ENCODE measurements at regions not wholly inside any gene's neighbourhood (a gene's known extent, or its start where the extent isn't known, plus 50 kb on each side); places are given as distances from the start of the nearest gene placed in this dataset.
"Not testable (repeated sequence)": the region's sequence is repeated elsewhere in the genome, so short reads cannot be mapped to it uniquely, and the experiment has no call there.

DNA sequence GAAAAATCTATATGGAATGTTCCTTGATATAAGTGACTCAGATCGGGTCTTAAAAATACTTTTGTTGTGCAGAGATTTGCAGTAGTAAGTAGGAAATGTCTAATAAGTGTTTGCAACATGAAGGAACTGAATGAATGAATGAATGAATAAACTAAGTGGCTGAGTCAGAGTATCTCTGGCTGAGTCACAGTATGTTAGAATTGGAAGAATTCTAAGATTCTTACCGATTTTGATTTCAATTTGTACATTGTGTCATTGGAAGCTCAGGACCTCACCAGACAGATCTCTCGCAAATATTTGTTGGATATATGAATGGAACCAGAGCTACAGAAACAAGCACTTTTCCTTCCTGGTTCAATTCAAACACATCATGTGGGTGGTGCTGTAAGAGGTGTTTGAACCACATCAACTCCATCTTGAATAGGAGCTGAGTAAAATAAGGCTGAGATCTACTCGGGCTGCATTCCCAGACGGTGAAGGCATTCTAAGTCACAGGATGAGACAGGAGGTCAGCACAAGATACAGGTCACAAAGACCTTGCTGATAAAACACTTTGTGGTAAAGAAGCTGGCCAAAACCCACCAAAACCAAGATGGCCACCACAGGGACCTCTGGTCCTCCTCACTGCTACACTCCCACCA lies 123.9 kb upstream of the FOXN3 start:
- DNase-seq (ENCODE audit: low read depth in 4 of 4, low spot score in 2 of 4) = no peak

GRCh38 chr14:89540009-89540829 lies 123.2 kb upstream of the FOXN3 start:
- DNase-seq (ENCODE audit: low read depth in 4 of 4, low spot score in 2 of 4) = no peak

DNA sequence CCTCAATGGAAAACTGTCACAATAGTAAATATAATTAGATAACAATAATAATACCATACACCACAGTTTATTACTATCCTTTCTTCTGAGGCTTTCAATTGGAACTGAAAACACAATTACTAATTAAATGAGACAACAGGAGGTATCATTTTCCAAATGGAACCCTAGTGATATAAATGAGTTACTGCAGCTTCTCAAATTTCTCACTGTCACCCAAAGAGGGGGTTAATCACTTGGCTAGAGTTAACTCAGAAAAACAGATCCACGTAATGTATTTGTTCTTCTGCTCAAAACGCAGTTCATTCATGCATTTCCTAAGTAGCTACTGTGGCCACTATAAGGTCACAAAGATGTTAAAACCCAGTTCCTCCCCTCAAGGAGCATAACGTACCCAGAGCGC lies 120.9 kb upstream of the FOXN3 start:
- no peak for DNase-seq (ENCODE audit: low read depth in 4 of 4, low spot score in 2 of 4)

DNA sequence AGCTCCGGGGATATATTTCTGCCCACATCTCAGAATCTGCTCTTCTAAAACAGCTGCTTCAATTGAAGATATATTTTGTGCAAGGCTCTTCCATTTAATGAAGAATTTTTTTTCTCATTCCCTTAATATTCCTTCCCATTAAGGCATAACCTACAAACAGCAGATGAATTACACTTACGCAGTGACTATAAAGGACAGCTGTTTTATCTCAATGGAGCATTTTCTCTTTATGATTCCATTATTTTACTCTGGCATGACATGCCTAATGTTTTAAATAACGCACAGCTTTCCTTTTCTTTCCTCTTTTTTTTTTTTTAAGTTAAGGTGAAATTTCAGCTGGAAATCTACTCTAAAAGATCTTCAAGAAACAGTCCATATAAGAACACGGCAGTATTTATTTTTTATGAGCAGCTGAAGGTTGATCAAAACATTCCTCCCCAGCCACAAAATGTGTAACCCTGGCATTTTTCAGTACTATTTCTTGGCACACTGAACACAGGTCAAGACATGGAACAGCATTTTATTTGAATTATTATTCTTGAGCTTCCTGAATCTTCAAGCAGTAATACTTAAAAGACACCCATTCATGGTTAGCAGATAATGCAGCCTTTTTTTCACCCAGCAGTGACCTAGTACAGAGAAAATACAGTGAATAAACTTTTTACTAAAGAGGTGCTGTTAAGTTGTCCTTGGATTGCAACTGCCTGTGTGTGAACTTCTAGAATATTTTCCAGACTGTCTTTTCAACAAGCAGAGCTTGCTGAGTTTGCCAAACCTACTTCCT lies 118.1 kb upstream of the FOXN3 start:
- no peak for DNase-seq (ENCODE audit: low read depth in 4 of 4, low spot score in 2 of 4)

DNA sequence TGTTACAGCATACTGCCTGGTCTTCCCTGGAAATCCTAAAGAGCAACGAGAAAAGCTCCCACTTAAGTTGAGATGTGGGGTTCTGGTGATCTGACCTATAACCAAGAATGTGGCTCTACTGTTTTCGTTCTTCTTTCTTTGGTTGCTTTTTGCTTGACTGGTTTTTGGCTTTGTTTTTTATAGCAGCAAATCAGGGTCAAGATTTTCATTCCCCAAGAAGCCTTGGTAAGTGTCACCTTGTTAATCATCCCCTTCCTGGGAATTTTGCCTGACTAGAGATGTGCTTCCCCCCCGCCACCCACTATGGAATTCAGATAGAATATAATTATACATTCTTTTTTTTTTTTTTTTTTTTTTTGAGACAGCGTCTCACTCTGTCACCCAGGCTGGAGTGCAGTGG lies 116.7 kb upstream of the FOXN3 start:
- no peak for DNase-seq (ENCODE audit: low read depth in 4 of 4, low spot score in 2 of 4)

DNA sequence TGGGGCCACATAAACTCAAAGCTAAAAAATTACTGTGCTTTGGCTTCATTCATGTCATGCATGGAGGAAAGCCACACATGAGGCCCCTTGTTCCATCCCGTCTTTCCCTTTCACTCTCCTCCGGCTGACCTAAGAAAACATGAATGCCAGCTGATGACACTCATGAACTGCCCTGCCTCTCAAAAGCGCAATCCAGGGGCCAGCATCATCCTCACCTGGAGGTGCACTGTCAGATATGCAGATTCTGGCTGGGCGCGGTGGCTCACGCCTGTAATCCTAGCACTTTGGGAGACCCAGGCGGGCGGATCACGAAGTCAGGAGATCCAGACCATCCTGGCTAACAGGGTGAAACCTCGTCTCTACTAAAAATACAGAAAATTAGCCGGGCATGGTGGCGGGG lies 116.1 kb upstream of the FOXN3 start:
- DNase-seq (ENCODE audit: low read depth in 4 of 4, low spot score in 2 of 4) = no peak

GRCh38 chr14:89531661-89532335 lies 114.8 kb upstream of the FOXN3 start:
- no peak for DNase-seq (ENCODE audit: low read depth in 4 of 4, low spot score in 2 of 4)

- no peak for DNase-seq (ENCODE audit: low read depth in 4 of 4, low spot score in 2 of 4)
Measured at GRCh38 chr14:89524990-89525667, 108.1 kb upstream of the FOXN3 start.

DNA sequence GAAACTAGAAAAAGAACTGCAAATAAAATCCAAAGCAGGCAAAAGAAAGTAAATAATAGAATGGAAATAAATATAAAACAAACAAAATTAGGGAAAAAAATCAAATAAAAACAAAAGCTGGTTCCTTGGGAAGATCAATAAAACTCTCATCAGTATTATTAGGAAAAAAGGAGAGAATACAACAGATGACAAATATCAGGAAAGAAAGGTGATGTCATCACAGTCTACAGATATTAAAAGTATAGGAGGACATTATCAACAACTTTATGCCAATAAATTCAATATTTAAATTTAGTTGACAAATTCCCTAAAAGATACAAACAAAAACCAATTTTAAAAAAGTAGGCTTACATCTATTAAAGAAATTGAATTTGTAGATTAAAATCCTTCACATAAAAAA lies 107.4 kb upstream of the FOXN3 start:
- DNase-seq (ENCODE audit: low read depth in 4 of 4, low spot score in 2 of 4) = no peak

- DNase-seq (ENCODE audit: low read depth in 4 of 4, low spot score in 2 of 4) = no peak
Measured at GRCh38 chr14:89521988-89522387, 105.0 kb upstream of the FOXN3 start.

- DNase-seq (ENCODE audit: low read depth in 4 of 4, low spot score in 2 of 4) = no peak
Measured at GRCh38 chr14:89519040-89519439, 102.0 kb upstream of the FOXN3 start.

DNA sequence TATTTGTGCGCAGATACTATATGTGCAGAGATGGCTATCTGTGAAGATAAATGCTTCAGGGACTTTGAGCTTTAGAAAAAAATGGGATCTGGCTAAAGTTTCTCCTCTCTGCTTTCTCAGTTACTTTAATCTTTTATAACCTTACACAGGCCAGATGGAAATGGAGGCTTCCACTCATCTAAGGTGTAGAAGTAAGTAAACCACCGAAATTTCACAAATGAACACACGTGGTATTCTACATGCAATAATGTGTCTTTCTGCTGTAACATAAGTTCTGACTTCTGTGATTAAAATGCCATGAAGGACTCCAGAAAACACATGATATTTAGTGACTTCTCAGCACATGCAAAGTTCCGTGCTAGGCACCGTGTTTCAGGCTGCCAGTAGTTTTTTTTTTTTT lies 99.1 kb upstream of the FOXN3 start:
- DNase-seq (ENCODE audit: low read depth in 4 of 4, low spot score in 2 of 4) = no peak

DNA sequence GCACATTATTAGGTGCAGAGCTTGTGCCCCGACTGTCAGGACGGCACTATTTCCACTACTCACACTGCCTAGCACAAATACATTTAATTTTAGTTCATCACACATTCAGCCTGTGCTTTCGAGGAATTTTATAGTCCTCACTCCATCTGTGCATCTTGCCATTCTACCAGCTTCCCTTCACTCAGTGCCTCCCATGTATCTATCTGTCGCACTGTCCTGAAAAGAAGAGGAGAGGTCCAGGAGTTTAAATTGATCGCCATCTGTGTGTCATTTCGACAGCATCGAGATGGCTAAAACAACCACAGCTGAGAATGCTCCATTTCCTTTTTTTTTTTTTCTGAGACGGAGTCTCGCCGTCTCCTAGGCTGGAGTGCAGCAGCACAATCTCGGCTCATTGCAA lies 97.6 kb upstream of the FOXN3 start:
- DNase-seq (ENCODE audit: low read depth in 4 of 4, low spot score in 2 of 4) = no peak

- DNase-seq (ENCODE audit: low read depth in 4 of 4, low spot score in 2 of 4) = no peak
Measured at GRCh38 chr14:89509891-89510290, 92.9 kb upstream of the FOXN3 start.

DNA sequence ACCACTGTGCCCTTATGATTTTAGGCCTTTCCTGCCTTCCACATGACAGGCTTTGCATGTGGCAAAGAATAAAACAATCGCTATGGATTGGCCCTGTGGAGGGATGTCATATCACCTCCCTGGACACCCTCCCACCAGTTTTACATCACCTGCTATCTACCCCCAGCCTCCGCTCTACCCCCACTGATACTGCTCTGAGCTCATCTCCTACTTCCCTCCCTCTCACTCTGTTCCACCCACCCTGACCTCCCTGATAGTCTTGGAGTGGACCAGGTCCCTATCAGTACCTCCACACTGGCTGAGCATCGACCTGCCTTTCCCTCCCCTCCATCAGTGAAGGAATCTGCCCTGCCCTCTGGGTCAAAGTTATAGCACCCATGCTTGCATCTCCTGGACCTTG lies 91.8 kb upstream of the FOXN3 start:
- no peak for DNase-seq (ENCODE audit: low read depth in 4 of 4, low spot score in 2 of 4)

DNA sequence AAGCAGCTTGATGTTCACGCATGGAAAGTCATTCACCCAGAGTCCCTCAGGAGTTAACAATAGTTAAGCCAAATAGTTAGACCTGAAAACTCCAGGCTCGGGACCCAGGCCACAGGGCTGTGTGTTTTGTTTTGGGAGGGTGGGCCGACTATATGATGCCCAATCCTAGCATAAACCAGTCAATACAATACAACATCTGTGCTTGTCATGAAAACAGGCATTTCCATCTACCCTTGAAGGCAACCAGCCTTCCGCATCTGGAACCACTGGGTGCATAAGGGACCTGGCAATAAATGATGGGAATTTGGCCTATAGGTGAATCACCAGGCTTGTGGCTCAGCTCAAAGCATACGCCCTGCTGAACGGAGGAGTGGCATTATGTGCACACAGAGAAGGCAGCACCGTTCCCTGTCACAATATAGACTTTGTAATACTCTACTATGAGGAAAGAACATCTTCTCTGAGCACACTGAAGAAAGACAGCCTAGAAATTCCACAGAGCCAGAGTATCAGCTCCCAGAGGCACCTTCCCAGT lies 91.0 kb upstream of the FOXN3 start:
- DNase-seq (ENCODE audit: low read depth in 4 of 4, low spot score in 2 of 4) = no peak

GRCh38 chr14:89507521-89507920 lies 90.5 kb upstream of the FOXN3 start:
- no peak for DNase-seq (ENCODE audit: low read depth in 4 of 4, low spot score in 2 of 4)

DNA sequence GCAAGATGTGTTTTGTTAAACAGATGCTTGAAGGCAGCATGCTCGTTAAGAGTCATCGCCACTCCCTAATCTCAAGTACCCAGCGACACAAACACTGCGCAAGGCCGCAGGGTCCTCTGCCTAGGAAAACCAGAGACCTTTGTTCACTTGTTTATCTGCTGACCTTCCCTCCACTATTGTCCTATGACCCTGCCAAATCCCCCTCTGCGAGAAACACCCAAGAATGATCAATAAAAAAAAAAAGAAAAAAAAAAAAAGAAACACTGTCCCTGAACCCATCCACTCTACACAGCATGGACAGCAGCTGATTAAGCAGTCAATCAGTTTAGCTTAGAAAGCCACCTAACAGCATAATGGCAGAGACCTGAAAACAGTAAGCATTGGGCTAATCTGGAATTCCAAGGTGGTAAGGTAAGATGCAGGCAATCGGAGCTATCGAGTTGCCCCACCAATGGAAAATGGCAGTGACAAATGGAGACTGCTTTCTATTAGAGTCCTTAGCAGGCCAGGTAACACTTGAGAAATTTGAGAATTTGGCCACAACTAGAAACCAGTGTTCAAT lies 89.9 kb upstream of the FOXN3 start:
- DNase-seq (ENCODE audit: low read depth in 4 of 4, low spot score in 2 of 4) = not testable (repeated sequence)

DNA sequence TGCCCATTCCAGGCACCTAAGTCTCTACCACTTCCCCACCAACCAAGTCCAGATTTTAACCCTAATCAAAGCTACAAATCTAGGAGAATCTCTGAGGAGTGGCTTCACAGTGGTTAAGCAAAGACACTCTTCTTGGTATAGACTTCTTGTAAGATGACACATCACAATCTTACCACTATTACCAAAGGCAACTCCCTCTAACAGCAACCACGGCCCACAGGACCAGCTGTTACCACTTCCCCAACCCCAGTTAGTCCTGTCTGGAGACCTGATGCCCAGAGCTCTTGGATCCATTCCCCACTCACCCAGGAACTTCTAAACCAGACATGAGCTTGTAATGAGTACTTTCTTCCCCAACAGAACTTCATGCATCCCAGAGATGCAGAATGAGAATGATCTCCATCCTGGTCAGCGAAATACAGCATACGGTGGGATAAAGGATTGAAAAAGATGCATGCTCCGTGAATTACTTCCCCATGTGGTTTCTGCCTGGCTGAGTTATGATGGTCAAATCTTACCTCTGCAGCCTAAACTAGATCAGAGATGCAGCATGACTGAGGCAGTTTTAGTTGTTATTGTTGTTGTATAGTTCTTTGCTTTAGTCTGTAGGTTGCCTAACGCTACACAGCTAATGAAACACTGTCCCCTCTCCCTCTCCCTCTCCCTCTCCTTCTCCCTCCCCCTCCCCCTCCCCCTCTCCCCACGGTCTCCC lies 87.7 kb upstream of the FOXN3 start:
- no peak for DNase-seq (ENCODE audit: low read depth in 4 of 4, low spot score in 2 of 4)
